ENCODE measurements at regions not wholly inside any gene's neighbourhood (a gene's known extent, or its start where the extent isn't known, plus 50 kb on each side); places are given as distances from the start of the nearest gene placed in this dataset.

- DNase-seq = no peak
- H3K36me3 ChIP-seq (ENCODE audit: control insufficient read depth, insufficient read depth, low read length) = no peaks in the 10 kb centered on the region
- Mint-ChIP-seq H3K4me1 (peaks cover 14 to 23% of the 10 kb centered on the region in 2 donors), H3K27ac (no peak overlapping the region), H3K27me3 (ENCODE audit: low read depth in 2 of 2) (peaks cover 21 to 25% of the 10 kb centered on the region in 2 donors), H3K4me3 (no peak overlapping the region), H3K36me3 (no peaks in the 10 kb centered on the region), H3K9me3 (no peaks in the 10 kb centered on the region)
- WGBS (ENCODE audit: insufficient coverage) = 81% methylated on average over 24 of the region's 24 CpGs
- intact Hi-C loops (cut with micrococcal nuclease) = no loop called here
- H3K4me3 ChIP-seq (ENCODE audit: low read length) = no peak overlapping the region
- H3K9me3 ChIP-seq (ENCODE audit: control insufficient read depth, insufficient read depth, low read length) = no peaks in the 10 kb centered on the region
- H3K4me1 ChIP-seq (ENCODE audit: control insufficient read depth, insufficient read depth, low read length) = peaks cover 18% of the 10 kb centered on the region
- peaks cover 5% of the 10 kb centered on the region for H3K27me3 ChIP-seq (ENCODE audit: control insufficient read depth, insufficient read depth, low read length)
- no peak for ATAC-seq
- H3K27ac ChIP-seq (ENCODE audit: low read length) = no peak overlapping the region
- TF ChIP-seq, protein P1, sequence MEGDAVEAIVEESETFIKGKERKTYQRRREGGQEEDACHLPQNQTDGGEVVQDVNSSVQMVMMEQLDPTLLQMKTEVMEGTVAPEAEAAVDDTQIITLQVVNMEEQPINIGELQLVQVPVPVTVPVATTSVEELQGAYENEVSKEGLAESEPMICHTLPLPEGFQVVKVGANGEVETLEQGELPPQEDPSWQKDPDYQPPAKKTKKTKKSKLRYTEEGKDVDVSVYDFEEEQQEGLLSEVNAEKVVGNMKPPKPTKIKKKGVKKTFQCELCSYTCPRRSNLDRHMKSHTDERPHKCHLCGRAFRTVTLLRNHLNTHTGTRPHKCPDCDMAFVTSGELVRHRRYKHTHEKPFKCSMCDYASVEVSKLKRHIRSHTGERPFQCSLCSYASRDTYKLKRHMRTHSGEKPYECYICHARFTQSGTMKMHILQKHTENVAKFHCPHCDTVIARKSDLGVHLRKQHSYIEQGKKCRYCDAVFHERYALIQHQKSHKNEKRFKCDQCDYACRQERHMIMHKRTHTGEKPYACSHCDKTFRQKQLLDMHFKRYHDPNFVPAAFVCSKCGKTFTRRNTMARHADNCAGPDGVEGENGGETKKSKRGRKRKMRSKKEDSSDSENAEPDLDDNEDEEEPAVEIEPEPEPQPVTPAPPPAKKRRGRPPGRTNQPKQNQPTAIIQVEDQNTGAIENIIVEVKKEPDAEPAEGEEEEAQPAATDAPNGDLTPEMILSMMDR (IDR thresholded peaks at IDR 0.05) = no peak
These were observed 116.1 kb upstream of the PTPN1 start for GRCh38 chr20:50393990-50394561.

GRCh38 chr20:50394569-50394968, 115.6 kb upstream of the PTPN1 start:
- Mint-ChIP-seq H3K36me3 (no peaks in the 10 kb centered on the region), H3K4me1 (peaks cover 14 to 23% of the 10 kb centered on the region in 2 donors), H3K27ac (no peak overlapping the region), H3K27me3 (ENCODE audit: low read depth in 2 of 2) (peaks cover 21 to 25% of the 10 kb centered on the region in 2 donors), H3K9me3 (no peaks in the 10 kb centered on the region), H3K4me3 (no peak overlapping the region)
- intact Hi-C loops (cut with micrococcal nuclease) = no loop called here
- Histone ChIP-seq H3K27me3 (ENCODE audit: control insufficient read depth, insufficient read depth, low read length) (peaks cover 7% of the 10 kb centered on the region), H3K4me1 (ENCODE audit: control insufficient read depth, insufficient read depth, low read length) (peaks cover 18% of the 10 kb centered on the region), H3K4me3 (ENCODE audit: low read length) (no peak overlapping the region), H3K27ac (ENCODE audit: low read length) (no peak overlapping the region), H3K9me3 (ENCODE audit: control insufficient read depth, insufficient read depth, low read length) (no peaks in the 10 kb centered on the region), H3K36me3 (ENCODE audit: control insufficient read depth, insufficient read depth, low read length) (no peaks in the 10 kb centered on the region)
- TF ChIP-seq, protein P1 (IDR thresholded peaks at IDR 0.05) = no peak
- WGBS (ENCODE audit: insufficient coverage) = 39% methylated on average over 11 of the region's 11 CpGs
- ATAC-seq = no peak
- no peak for DNase-seq

- Histone ChIP-seq H3K27ac (ENCODE audit: low read length) (no peak overlapping the region), H3K4me1 (ENCODE audit: control insufficient read depth, insufficient read depth, low read length) (peaks cover 22% of the 10 kb centered on the region), H3K4me3 (ENCODE audit: low read length) (no peak overlapping the region), H3K27me3 (ENCODE audit: control insufficient read depth, insufficient read depth, low read length) (peaks cover 8% of the 10 kb centered on the region), H3K36me3 (ENCODE audit: control insufficient read depth, insufficient read depth, low read length) (no peaks in the 10 kb centered on the region), H3K9me3 (ENCODE audit: control insufficient read depth, insufficient read depth, low read length) (no peaks in the 10 kb centered on the region)
- TF ChIP-seq, protein P1 (IDR thresholded peaks at IDR 0.05) = no peak
- no peak overlapping the region for H3K27ac Mint-ChIP-seq
- DNase-seq (no peak), ATAC-seq (no peak)
- H3K4me1 Mint-ChIP-seq = peaks cover 14 to 30% of the 10 kb centered on the region in 2 donors
- H3K27me3 Mint-ChIP-seq (ENCODE audit: low read depth in 2 of 2) = peaks cover 21 to 31% of the 10 kb centered on the region in 2 donors
- no peaks in the 10 kb centered on the region for H3K36me3 Mint-ChIP-seq
- intact Hi-C loops (cut with micrococcal nuclease) = no loop called here
- 90% methylated on average over 11 of the region's 11 CpGs for WGBS (ENCODE audit: insufficient coverage)
- no peaks in the 10 kb centered on the region for H3K9me3 Mint-ChIP-seq
- no peak overlapping the region for H3K4me3 Mint-ChIP-seq
These were observed 114.9 kb upstream of the PTPN1 start for GRCh38 chr20:50395251-50395729.
